Heart left ventricle (tissue), 13 donors: ENCODE measurements at regions not wholly inside any gene's neighbourhood (a gene's known extent, or its start where the extent isn't known, plus 50 kb on each side); places are given as distances from the start of the nearest gene placed in this dataset.

ENCODE experiments used
- CTCF ChIP-seq, 12 donors: fragments of 200-600 bp; sonication (generic) in 4 of 12; IDR thresholded peaks; one replicate each; pipeline versions ENCODE4 v1.5.0 to v1.8.0; 2018 to 2022; ENCODE audit warnings: antibody characterized with exemption in 12 of 12, mild to moderate bottlenecking in 5 of 12
- POLR2A ChIP-seq, 2 donors: fragments of 450-650 bp; IDR thresholded peaks; one replicate each; pipeline ENCODE4 v1.6.1; 2017; ENCODE audit warnings: antibody characterized with exemption in 2 of 2, mild to moderate bottlenecking in 2 of 2, moderate library complexity in 2 of 2
- donor health status: ischemic (EF 13 %, LVEDD 7.1; RV severe dilation, severe dysfunction).
- donor health status: DM: no; HTN: yes; CAD: no.
- donor health status: DM: no; HTN: no; CAD: no.
- donor health status: ischemic (EF 25% LVEDD 6.9; RV normal size, moderate dysfunction).
- donor health status: ischemic (EF 25% LVEDD 5.7; RV mildly dilated, moderate dysfunction).
- donor health status: ischemic (EF 35%, LVEDD 5.7; RV mildly dilated, moderate dysfunction).
- donor health status: nonischemic (EF 11% LVEDD 7.7; RV severe dilation, severe dysfunction).
- donor health status: DM: yes; HTN: yes; CAD: no.
- donor health status: PGD.
- donor health status: ischemic (EF 29% LVEDD 5.4; RV normal size, mild dysfunction).
- donor health status: nonischemic (EF 23%, LVEDD 6.1; RV moderate dilation, normal function).

- TF ChIP-seq POLR2A (IDR thresholded peaks at IDR 0.05) (no peak), CTCF (IDR thresholded peaks at IDR 0.05) (no peak)
Observed at GRCh38 chr15:67946701-67947100, 106.9 kb upstream of the RNU6-1 start.
